ENCODE measurements at regions not wholly inside any gene's neighbourhood (a gene's known extent, or its start where the extent isn't known, plus 50 kb on each side); places are given as distances from the start of the nearest gene placed in this dataset.

DNA sequence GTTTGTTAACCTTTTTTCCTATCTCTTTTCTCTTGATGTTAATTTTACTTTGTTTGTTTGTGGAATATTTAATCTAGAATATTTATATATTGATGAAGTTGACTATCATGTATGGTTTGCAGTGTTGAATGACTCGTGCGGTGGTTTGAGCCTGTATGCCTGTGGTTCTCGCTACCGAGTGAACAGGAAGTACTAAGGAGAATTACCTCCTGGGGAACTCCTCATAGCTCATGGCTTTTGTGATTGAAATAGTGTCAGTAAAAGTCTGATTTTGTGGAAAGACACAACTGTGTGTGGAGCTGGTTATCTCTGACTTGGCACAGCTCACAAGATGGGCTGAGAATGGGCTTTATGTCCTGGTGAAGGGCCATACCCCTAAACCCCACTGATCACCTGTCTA, 498.6 kb downstream of the GLRX3 start:
- no peak for DNase-seq

DNA sequence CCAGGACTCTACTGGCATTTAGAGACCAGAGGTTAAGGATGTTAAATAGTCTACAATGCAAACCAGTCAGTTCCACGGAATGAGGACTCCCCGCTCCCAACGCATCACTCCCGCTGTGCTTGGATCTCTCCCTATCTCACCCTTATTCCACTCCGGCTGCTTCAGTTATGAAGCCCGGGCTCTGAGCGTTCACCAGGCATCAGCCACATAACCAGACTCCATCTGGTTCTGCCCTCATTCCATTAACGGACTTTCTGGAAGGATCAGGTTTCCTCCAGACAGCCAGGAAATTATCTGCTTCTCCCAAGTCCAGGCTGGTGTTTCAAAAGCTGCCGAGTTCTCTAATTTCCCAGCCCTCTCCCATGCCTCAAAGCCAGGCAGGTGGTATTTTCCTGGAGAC, 499.3 kb downstream of the GLRX3 start:
- no peak for DNase-seq

DNA sequence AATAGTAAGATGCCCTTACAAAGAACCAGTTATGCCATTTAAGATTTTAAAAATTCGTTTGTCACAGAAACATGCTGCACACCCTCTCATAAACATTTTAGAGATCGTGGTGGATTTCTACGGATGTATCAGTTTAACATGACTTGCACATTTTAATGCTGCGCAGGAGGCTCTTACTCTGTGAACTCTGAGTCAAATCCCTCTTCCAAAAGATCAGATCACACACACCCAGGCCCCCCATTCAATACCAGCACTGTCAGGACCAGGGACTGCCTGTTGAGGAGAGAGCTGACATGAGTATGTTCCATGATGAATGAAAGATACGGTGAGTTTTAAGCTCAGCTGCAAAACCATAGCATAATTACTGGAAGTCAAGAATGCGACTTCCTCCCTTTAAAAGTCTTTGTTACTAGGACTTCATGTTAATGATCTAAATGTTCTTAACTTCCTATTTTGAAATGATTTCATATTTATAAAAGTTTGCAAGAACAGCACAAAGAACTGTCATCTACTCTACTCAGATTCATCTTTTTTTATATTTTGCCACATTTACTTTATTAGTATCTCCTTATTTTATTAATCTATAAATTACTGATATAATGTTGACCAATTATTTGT, 500.2 kb downstream of the GLRX3 start:
- DNase-seq = no peak

DNA sequence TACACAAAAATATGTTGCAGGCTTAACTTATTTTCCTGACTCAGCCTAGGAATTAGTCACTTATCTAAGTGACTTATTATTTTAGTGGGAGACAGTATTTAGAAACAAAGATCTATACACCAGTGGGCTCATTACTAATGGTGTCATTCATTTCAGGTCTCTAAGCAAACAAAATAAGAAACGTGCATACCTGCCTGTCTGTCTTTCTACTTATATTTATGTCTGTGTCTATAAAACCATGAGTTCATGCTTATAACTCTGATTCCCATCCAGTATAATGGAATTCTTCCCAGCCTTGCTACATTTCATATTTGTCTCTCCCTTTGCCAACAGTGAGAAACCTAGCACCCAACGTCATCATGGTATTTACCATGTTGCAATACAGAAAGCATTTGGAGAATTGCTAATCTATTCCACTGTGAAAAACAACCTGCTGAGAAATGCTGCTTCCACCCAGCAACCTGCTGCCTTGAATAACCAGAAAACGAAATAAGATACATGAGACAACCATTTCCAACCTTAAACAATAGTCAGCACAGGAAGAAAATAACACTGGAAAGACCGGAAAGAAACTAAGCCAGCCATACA, 501.0 kb downstream of the GLRX3 start:
- DNase-seq = no peak

DNA sequence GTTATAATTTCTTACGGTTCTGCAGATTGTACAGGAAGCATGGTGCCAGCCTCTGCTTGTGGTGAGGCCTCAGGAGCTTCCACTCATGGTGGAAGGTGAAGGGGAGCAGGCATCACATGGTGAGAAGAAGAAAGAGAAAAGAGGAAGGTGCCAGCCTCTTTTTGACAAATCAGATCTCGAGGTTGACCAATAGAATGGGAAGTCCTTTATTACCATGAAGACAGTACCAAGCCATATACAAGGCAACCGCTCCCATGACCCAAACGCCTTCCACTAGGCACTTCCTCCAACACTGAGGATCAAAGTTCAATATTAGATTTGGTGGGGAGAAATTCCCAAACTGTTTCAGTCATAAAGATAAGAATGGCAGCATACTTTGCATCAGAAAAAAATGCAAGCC, 502.8 kb downstream of the GLRX3 start:
- DNase-seq = no peak

DNA sequence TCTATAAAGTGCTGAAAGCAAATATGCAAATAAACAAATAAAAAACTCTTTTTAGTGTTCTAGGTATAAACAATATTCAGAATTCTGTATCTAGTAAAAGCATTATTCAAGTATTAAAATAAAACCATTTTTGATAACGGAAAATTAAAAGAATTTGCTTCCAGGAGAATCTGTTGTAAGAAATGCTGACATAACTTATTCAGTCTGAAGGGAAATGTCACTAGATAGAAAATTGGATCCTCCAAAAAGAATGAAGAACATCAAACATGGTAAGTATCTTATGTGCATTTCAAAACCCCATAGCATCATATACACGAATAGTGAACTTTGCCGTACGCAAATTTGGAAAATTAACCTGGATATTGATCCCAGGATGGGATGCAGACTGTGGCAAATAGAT, 506.7 kb downstream of the GLRX3 start:
- no peak for DNase-seq

DNA sequence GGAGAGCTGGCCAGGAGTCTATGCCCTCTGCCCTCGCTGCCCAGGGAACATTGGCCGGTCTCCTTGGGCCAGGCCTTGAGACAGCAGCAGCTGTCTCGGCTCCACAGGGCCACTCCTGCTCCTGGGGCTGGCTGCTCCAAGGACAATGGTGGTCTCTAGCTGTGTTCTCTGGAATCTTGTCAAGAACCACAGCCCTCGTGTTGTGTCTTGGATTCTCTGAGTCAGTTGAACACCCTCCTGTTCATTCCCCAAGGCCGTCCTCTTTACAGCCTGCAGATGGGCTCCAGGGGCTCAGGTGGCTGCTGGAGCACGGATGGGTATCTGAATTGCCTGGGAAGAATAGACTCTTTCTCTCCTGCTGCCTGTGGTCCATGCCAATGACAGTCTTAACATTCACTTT, 511.1 kb downstream of the GLRX3 start:
- no peak for DNase-seq

DNA sequence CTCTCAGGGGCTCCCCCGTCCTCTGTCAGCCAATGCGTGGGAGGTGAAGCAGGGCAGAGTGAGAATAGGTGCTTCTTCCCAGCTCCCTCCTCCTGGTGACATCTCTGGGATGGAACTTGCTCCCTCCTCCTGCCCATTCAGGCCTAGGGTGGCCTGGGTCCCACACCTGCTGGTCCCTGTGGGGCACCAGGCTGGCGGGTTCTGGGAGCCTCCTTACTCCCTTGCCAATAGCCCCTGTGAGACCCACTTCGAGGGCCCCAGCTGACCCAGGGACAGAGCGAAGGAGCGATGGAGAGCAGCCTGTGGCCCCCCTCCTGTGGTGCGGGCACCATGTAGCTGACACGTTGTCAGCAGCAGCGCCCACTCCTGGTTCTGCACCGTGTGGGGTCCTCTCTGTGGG, 512.6 kb downstream of the GLRX3 start:
- no peak for DNase-seq

DNA sequence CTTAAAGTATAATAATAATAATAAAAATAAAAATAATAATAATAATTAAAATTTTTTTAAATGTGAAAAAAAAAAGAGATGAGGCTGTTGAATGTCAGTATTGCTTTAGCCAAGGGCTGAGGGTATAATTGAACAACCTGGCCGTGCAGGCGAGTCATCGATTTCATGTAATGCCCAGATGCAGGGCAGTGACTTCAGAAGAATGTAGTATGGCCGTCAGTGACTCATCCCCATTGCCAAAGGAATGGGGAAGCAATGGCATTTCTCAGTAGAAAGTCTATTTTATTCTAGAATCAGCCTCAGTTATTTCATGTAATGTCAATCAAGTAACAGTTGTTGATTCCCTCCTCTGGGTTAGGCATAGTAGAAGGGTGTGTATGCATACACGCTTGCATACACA, 516.4 kb downstream of the GLRX3 start:
- DNase-seq = no peak

DNA sequence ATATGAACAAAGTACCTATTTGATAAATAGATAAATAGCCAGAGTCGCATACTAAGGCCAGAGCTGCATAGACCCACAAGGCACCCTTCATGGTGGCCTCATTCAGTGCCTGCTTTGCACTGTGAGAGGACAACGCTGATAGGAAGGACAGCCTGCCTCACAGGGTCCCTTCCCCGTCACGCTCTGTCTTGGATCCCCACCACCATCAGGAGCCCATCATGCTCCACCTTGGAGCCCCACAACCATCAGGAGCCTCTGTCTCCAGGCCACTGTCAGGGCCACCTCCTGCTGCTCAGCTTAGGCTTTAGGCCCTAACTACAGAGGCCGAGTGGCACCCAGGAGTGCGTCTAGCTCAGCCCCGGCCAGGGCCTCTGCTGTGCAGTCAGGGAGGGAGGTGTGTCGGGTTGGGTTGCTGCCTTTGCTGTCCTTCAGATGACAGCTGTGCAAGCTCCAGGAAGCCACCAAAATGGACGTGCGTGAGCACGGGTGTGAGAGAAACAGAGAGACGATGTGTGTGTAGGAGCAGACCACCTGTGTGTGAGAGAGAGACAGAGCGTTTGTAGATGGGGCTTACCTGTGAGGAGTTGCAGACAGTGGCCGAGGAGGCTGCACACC, 516.9 kb downstream of the GLRX3 start:
- no peak for DNase-seq

DNA sequence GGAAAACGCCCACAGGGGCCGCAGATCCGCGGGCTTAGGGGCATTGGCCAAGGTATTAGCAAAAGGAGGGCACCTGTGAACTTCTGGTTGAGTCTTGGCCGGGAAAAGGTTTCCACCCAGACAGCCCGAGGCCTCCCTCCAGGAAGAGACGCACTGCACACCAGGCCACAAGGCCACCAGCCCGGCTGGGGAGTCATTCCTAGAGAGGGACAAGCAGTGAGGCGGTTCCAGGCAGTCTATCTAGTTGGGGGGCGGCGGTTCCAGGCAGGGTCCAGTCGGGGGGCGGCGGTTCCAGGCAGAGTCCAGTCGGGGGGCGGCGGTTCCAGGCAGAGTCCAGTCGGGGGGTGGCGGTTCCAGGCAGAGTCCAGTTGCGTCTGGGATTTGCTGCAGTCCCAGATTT, 518.5 kb downstream of the GLRX3 start:
- no peak for DNase-seq

DNA sequence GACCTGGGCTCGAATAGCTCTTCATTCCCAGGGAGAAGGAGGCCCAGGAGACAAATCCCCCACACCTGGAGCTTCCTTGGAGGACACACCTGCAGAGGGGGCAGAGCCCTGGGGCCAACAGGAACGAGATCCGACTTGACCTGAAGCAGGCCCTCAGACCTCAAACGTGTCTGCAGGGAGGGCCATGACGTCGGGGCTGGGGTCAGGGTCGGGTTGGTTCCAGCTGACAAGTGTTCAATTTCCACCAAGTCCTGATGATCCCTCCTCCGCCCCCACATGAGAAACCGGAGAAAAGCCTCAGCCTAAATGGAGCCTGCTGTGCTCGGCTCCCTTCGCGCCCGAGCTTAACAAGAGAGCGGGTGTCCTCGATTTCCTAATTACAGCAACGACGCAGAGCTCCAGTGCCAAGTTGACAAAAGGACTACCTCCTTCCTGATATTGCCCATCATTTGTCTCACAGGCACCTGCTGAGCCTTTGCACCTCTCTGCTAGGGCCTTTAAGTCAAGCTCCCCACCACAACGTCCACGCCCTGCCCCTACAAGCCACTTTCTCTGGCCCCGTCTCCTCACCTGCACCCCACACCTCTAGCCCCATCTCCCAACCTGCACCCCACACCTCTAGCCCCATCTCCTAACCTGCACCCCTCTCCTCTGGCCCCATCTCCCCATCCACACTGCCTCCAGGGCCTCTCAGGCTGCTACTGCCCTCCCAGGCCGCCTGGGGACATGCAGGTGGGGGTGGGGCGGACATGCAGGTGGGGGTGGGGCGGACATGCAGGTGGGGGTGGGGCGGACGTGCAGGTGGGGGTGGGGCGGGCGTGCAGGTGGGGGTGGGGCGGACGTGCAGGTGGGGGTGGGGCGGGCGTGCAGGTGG, 519.4 kb downstream of the GLRX3 start:
- peak; percentile 34 for DNase-seq

DNA sequence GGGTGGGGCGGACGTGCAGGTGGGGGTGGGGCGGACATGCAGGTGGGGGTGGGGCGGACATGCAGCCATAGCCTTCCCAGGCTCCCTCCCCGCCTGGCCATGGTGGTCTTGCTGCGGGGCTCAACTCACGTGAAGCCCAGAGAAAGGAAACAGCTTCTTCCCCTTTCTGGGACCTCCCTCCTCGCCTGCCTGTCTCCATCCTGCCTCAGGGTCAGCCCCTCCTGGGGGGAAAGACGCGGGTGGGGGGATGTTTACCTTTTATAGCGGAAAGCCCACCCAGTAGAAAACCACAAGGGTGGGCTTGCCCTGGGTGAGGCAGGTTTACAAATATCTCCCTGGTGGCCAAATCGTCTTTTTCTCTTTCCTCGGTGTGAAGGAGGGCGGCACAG, 520.0 kb downstream of the GLRX3 start:
- DNase-seq = no peak

DNA sequence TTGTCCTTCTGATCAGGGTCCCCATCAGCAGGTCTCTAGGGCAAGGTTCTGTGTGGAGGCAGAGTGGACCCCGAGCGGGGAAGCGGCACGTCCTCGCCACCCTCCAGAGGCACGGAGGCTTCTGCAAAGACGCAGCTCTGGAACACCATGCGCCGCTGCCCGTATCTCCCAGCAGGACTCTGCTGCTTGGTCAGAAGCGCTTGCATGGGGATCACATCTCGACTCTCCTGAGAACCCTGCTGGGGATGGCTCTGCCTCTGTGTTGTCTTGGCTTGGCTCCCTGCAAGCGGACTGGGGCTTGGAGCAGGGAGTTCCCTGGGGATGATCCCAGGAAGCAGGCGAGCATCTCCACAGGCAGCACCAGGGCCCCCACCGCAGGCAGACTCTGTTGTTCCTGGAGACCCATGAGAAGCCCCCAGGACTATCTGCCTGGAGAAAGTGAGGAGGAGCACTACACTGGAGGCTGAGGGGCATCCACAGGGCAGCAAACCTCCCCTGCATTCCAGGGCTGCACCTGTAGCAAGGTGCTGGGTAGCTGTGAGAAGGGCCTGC, 520.5 kb downstream of the GLRX3 start:
- DNase-seq = no peak

DNA sequence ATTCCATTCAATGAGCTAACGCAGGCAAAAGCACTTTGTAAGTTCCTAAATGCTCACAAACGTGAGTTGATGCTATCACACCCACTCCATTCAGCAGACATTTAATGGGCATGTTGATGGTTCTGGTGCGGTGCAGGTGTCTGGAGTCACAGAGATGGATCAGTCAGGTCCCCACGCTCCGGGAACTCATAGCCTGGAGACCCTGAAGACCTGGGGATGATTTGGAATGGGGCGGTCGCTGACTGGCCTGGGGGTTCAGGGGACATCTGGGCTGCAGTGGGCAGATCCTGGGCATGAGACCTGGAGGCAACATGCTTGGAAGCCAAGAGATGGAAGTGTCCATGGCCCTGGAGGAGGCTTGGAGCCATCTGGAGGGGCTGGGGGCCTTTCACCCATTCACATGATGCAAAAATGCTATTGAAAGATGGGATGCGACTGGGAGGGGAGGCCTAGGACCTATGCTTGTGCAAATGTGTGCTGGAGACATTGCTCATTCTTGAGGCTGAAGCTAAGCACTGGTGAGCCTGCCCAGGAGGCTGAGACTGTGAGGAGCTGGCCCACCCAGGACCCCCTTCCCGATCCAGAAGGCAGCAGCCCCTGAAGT, 522.6 kb downstream of the GLRX3 start:
- DNase-seq = no peak

DNA sequence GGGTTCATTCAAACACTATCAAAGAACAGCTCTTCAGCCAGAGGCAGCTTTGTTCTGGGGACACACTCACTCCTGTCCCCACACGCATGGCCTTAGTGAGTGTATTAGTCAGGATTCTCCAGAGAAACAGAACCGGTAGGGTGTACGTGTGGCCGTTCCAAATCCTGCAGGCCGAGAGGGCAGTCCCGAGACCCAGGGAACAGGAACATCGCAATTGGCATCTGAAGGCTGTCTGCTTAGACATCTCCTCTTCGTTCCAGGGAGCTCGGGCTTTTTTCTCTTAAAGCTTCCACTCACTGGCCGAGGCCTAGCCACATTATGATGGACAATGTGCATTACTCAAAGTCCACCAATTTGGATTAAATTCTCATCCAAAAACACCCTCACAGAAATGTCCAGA, 523.3 kb downstream of the GLRX3 start:
- DNase-seq = no peak

DNA sequence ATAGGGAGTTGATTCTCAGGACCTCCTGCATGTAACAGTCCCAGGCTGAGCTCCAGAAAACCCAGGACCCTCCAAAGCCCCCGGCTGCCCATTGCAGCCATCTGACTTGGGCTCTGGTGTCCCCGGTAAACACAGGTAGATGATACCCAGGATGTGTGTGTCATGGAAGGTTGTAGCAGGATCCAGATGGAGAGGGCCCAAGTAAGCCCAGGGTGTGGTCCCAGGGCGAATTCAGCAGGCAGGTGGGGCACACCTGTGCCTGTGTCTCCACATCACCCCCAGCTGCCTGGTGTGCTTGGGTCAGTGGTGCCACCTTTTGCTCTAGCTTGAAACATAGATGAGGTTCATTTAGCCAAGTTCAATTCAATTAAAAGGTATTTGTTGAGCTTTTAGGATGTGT, 524.1 kb downstream of the GLRX3 start:
- no peak for DNase-seq

DNA sequence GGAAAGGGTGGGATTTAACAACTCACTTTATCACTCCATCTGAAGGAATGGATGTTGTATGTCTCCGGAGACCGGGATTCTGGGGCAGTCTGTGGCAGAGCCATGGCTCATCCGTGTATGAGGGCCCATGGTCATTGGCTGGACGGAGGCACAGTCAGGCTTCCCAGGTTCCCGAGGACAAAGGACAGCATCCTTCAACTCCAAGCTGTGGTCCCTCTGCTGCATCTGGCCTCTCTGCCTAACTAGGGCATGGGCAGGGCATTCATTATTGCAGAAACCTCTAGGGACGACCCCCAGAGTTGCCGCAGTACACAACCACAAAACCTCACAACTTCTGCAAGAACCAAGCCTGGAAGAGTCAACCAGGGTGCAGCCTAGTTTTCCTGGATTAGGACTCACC, 525.2 kb downstream of the GLRX3 start:
- DNase-seq = no peak

DNA sequence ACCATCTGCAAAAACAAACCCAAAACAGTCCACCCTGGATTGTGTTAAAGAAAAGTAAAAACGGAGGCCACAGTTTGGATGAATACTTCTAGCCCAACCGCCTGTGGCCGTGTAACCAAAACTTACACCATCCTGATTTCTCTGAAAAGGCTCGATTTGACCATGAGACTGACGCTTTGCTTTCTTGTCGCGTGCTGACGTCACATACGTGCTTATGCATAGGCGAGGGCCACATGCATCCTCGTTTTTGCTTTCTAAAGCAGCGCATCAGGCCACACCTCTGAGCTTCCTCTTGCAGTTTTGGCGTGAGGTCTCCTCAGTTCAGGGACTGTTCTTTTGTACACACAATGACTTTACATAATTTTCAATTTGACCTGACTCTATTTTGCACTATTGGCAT, 526.6 kb downstream of the GLRX3 start:
- no peak for DNase-seq

DNA sequence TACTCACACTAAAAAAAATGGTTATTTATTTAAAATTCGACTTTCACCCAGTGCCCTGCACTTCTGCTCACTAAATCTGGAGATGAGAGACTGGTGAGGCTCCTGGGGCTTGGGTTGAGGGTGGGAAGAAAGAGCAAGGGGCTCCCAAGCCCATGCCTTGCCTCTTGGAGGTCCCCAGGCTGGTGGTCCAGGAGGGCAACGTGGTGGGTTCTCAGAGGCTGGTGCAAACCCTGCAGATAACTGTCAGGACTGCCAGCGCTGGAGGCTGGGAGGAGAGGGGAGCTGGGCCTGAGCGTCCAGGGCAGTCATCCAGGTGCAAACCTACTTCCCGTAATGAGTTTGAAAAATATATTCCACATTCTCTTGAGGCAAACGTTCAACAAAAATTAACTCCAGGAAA, 528.3 kb downstream of the GLRX3 start:
- DNase-seq = no peak

DNA sequence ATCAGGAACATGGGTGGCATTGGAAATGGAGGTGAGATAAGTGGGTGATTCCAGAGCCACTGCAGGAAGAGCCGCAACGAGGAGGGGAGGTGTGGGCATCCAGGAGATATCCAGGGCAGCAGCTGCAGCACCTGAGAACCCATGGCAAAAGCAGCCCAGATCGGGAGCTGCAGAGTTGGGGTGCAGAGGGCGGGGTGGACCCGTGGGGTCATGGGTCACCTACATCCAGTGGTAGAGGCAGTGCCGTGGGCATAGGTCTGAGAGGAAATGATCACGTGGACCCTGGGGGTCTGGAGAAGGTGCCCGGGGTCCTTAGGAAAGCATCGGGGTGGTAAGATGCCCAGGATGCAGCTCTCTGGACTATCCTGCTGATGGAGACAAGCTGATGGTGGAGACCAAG, 530.0 kb downstream of the GLRX3 start:
- DNase-seq = no peak

DNA sequence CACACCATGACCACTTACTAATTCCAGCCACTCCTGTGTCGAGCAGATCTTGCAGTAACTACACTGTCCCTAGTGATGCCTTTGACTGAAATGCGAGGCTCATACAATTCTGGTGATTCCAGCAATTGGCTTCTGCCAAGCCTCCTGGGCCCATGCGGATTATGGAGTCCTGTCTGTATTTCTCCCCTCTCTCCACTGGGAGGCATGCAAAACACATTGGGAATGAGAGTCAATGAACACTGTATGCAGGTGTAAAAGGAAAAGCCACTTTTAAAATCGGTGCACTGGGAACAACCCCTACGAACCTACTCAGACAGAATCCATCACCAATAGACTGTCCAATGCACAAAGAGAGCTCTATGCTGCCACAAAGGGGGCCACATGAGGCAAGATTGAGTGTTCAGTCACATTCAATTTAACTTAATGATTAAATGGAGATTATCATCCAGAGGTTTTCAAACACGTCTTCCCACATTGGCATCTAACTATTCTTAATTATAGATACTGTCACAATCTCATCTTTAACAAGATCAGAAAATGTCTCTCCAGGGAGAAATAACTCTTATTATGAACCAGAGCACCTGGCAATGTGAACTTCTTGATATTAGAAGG, 550.6 kb downstream of the GLRX3 start:
- peak; percentile 51 for DNase-seq

DNA sequence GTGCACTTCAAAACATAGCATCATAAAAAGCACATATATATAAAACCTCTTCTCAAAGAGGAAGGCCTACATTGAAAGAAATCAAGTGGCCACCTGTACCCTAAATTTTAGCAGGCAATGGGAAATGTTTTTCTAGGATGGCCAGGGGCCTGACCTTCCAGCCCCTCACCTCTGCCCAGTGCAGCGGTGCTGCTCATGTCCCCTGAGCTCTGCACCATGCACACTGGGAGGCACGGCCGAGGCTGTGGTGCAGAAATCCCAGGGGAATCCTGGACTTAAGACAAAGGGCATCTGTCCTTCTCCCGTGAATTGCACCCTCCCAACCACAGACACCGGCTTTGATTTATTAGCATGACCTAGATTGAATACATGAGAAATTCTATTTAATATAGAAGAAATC, 551.4 kb downstream of the GLRX3 start:
- no peak for DNase-seq

Measured in retina (tissue), 1 donor.